ENCODE measurements at regions not wholly inside any gene's neighbourhood (a gene's known extent, or its start where the extent isn't known, plus 50 kb on each side); places are given as distances from the start of the nearest gene placed in this dataset.

- DNase-seq (ENCODE audit: low read depth, low spot score) = no peak
- no peaks in the 10 kb centered on the region for H3K4me1 ChIP-seq (ENCODE audit: insufficient read depth, insufficient read length)
- H3K4me3 ChIP-seq (ENCODE audit: insufficient read length, low read depth) = no peak overlapping the region
- no peaks in the 10 kb centered on the region for H3K9me3 ChIP-seq (ENCODE audit: insufficient read depth, low read length)
- no peaks in the 10 kb centered on the region for H3K27me3 ChIP-seq (ENCODE audit: insufficient read depth, insufficient read length)
- no peak overlapping the region for H3K9ac ChIP-seq (ENCODE audit: insufficient read length, low read depth)
- no peaks in the 10 kb centered on the region for H3K36me3 ChIP-seq (ENCODE audit: insufficient read depth, insufficient read length, low read length)
- TF ChIP-seq SUZ12 (IDR thresholded peaks at IDR 0.05; ENCODE audit: extremely low read depth, insufficient read depth, insufficient read length) (no peak), YY1 (IDR thresholded peaks at IDR 0.05; ENCODE audit: insufficient read depth, insufficient read length) (no peak), ZNF274 (IDR thresholded peaks at IDR 0.05; ENCODE audit: low read depth, low read length) (no peak)
Observed at GRCh38 chr6:105926318-105926717, 159.8 kb upstream of the PRDM1 start.

GRCh38 chr6:105925706-105926105 is 160.4 kb upstream of the PRDM1 start:
- Histone ChIP-seq H3K36me3 (ENCODE audit: insufficient read depth, insufficient read length, low read length) (no peaks in the 10 kb centered on the region), H3K9ac (ENCODE audit: insufficient read length, low read depth) (no peak overlapping the region), H3K4me1 (ENCODE audit: insufficient read depth, insufficient read length) (no peaks in the 10 kb centered on the region), H3K4me3 (ENCODE audit: insufficient read length, low read depth) (no peak overlapping the region), H3K27me3 (ENCODE audit: insufficient read depth, insufficient read length) (no peaks in the 10 kb centered on the region), H3K9me3 (ENCODE audit: insufficient read depth, low read length) (no peaks in the 10 kb centered on the region)
- no peak for TF ChIP-seq ZNF274 (IDR thresholded peaks at IDR 0.05; ENCODE audit: low read depth, low read length)
- TF ChIP-seq SUZ12 (IDR thresholded peaks at IDR 0.05; ENCODE audit: extremely low read depth, insufficient read depth, insufficient read length) = no peak
- no peak for DNase-seq (ENCODE audit: low read depth, low spot score)

GRCh38 chr6:105921781-105922180 is 164.4 kb upstream of the PRDM1 start:
- no peaks in the 10 kb centered on the region for H3K9me3 ChIP-seq (ENCODE audit: insufficient read depth, low read length)

GRCh38 chr6:105920071-105920470 is 166.1 kb upstream of the PRDM1 start:
- no peak overlapping the region for H3K4me3 ChIP-seq (ENCODE audit: insufficient read length, low read depth)
- H3K27me3 ChIP-seq (ENCODE audit: insufficient read depth, insufficient read length) = no peaks in the 10 kb centered on the region
- DNase-seq (ENCODE audit: low read depth, low spot score) = no peak
- TF ChIP-seq YY1 (IDR thresholded peaks at IDR 0.05; ENCODE audit: insufficient read depth, insufficient read length) (no peak), SUZ12 (IDR thresholded peaks at IDR 0.05; ENCODE audit: extremely low read depth, insufficient read depth, insufficient read length) (no peak), ZNF274 (IDR thresholded peaks at IDR 0.05; ENCODE audit: low read depth, low read length) (no peak)
- no peaks in the 10 kb centered on the region for H3K36me3 ChIP-seq (ENCODE audit: insufficient read depth, insufficient read length, low read length)
- no peaks in the 10 kb centered on the region for H3K9me3 ChIP-seq (ENCODE audit: insufficient read depth, low read length)
- H3K4me1 ChIP-seq (ENCODE audit: insufficient read depth, insufficient read length) = no peaks in the 10 kb centered on the region
- no peak overlapping the region for H3K9ac ChIP-seq (ENCODE audit: insufficient read length, low read depth)

More at GRCh38 chr6:105921781-105922180, 164.4 kb upstream of the PRDM1 start:
- Histone ChIP-seq H3K4me3 (ENCODE audit: insufficient read length, low read depth) (no peak overlapping the region), H3K36me3 (ENCODE audit: insufficient read depth, insufficient read length, low read length) (no peaks in the 10 kb centered on the region), H3K9ac (ENCODE audit: insufficient read length, low read depth) (no peak overlapping the region), H3K4me1 (ENCODE audit: insufficient read depth, insufficient read length) (no peaks in the 10 kb centered on the region), H3K27me3 (ENCODE audit: insufficient read depth, insufficient read length) (no peaks in the 10 kb centered on the region)
- TF ChIP-seq SUZ12 (IDR thresholded peaks at IDR 0.05; ENCODE audit: extremely low read depth, insufficient read depth, insufficient read length) (no peak), YY1 (IDR thresholded peaks at IDR 0.05; ENCODE audit: insufficient read depth, insufficient read length) (no peak), ZNF274 (IDR thresholded peaks at IDR 0.05; ENCODE audit: low read depth, low read length) (no peak)
- DNase-seq (ENCODE audit: low read depth, low spot score) = no peak

- no peaks in the 10 kb centered on the region for H3K27me3 ChIP-seq (ENCODE audit: insufficient read depth, insufficient read length)
- TF ChIP-seq YY1 (IDR thresholded peaks at IDR 0.05; ENCODE audit: insufficient read depth, insufficient read length) = no peak
- DNase-seq (ENCODE audit: low read depth, low spot score) = no peak
Observed at GRCh38 chr6:105917038-105917695, 169.0 kb upstream of the PRDM1 start.

GRCh38 chr6:105911106-105911629 is 175.0 kb upstream of the PRDM1 start:
- Histone ChIP-seq H3K27me3 (ENCODE audit: insufficient read depth, insufficient read length) (no peaks in the 10 kb centered on the region), H3K36me3 (ENCODE audit: insufficient read depth, insufficient read length, low read length) (no peaks in the 10 kb centered on the region), H3K4me1 (ENCODE audit: insufficient read depth, insufficient read length) (no peaks in the 10 kb centered on the region), H3K9me3 (ENCODE audit: insufficient read depth, low read length) (no peaks in the 10 kb centered on the region), H3K9ac (ENCODE audit: insufficient read length, low read depth) (no peak overlapping the region), H3K4me3 (ENCODE audit: insufficient read length, low read depth) (no peak overlapping the region)
- TF ChIP-seq YY1 (IDR thresholded peaks at IDR 0.05; ENCODE audit: insufficient read depth, insufficient read length) = no peak
- no peak for TF ChIP-seq SUZ12 (IDR thresholded peaks at IDR 0.05; ENCODE audit: extremely low read depth, insufficient read depth, insufficient read length)
- TF ChIP-seq ZNF274 (IDR thresholded peaks at IDR 0.05; ENCODE audit: low read depth, low read length) = no peak
- no peak for DNase-seq (ENCODE audit: low read depth, low spot score)

More at GRCh38 chr6:105917038-105917695, 169.0 kb upstream of the PRDM1 start:
- H3K36me3 ChIP-seq (ENCODE audit: insufficient read depth, insufficient read length, low read length) = no peaks in the 10 kb centered on the region
- no peak overlapping the region for H3K4me3 ChIP-seq (ENCODE audit: insufficient read length, low read depth)
- H3K9me3 ChIP-seq (ENCODE audit: insufficient read depth, low read length) = no peaks in the 10 kb centered on the region
- no peaks in the 10 kb centered on the region for H3K4me1 ChIP-seq (ENCODE audit: insufficient read depth, insufficient read length)
- H3K9ac ChIP-seq (ENCODE audit: insufficient read length, low read depth) = no peak overlapping the region

GRCh38 chr6:105909106-105909505 is 177.0 kb upstream of the PRDM1 start:
- Histone ChIP-seq H3K36me3 (ENCODE audit: insufficient read depth, insufficient read length, low read length) (no peaks in the 10 kb centered on the region), H3K27me3 (ENCODE audit: insufficient read depth, insufficient read length) (no peaks in the 10 kb centered on the region), H3K4me3 (ENCODE audit: insufficient read length, low read depth) (no peak overlapping the region), H3K9ac (ENCODE audit: insufficient read length, low read depth) (no peak overlapping the region), H3K9me3 (ENCODE audit: insufficient read depth, low read length) (no peaks in the 10 kb centered on the region), H3K4me1 (ENCODE audit: insufficient read depth, insufficient read length) (no peaks in the 10 kb centered on the region)
- TF ChIP-seq SUZ12 (IDR thresholded peaks at IDR 0.05; ENCODE audit: extremely low read depth, insufficient read depth, insufficient read length) = no peak
- no peak for TF ChIP-seq YY1 (IDR thresholded peaks at IDR 0.05; ENCODE audit: insufficient read depth, insufficient read length)
- TF ChIP-seq ZNF274 (IDR thresholded peaks at IDR 0.05; ENCODE audit: low read depth, low read length) = no peak
- no peak for DNase-seq (ENCODE audit: low read depth, low spot score)
